IMR-90 (cell line): ENCODE measurements at regions not wholly inside any gene's neighbourhood (a gene's known extent, or its start where the extent isn't known, plus 50 kb on each side); places are given as distances from the start of the nearest gene placed in this dataset.

Source experiments
- BHLHE40 ChIP-seq: fragments of 150-350 bp; IDR thresholded peaks from 2 replicates; pipeline ENCODE4 v1.6.1; 2016; ENCODE audit warnings: mild to moderate bottlenecking, low read depth, low read length
- CTCF ChIP-seq: conservative IDR thresholded peaks from 2 replicates; pipeline ENCODE4 v1.5.1; 2012; ENCODE audit warnings: mild to moderate bottlenecking, low read depth, low read length, improper control_type of control experiment
- FOS ChIP-seq: fragments of 150-350 bp; IDR thresholded peaks from 2 replicates; pipeline ENCODE4 v1.6.1; 2016; ENCODE audit warnings: low read depth, low read length
- MAZ ChIP-seq: IDR thresholded peaks from 2 replicates; pipeline ENCODE4 v1.6.1; 2012; ENCODE audit warnings: low read depth, mild to moderate bottlenecking, low read length, improper control_type of control experiment, moderate library complexity, borderline replicate concordance
- POLR2A ChIP-seq: IDR thresholded peaks from 2 replicates; pipeline ENCODE4 v1.6.1; 2012; ENCODE audit warnings: mild to moderate bottlenecking, low read depth, low read length

GRCh38 chr14:106738075-106738474, 1211.7 kb downstream of the TMEM121 start:
- TF ChIP-seq CTCF = no peak
- TF ChIP-seq FOS = no peak
- no peak for TF ChIP-seq MAZ
- no peak for TF ChIP-seq BHLHE40
- TF ChIP-seq POLR2A = no peak
